ENCODE measurements at regions not wholly inside any gene's neighbourhood (a gene's known extent, or its start where the extent isn't known, plus 50 kb on each side); places are given as distances from the start of the nearest gene placed in this dataset.

DNA sequence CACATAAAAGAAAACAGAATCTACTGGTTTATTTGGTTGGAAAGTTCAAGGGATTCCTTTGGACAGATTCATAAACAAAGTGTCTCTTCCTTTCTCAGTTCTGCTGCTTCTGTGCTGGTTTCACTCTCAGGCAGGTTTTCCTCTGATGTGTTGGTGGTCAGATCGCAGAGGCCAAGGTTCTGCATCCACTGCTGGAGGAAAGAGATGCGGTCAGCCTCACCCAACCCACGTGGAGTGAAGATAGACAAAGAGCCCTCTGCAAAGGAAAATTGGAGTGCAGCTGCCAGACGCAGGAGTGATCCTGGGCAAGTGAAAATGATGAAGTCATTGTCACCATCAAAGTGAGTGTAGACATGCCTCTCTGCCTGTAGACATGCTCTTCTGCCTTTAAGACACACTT is 352.0 kb downstream of the TSHZ3 start (continued):
- TF ChIP-seq, protein P1, sequence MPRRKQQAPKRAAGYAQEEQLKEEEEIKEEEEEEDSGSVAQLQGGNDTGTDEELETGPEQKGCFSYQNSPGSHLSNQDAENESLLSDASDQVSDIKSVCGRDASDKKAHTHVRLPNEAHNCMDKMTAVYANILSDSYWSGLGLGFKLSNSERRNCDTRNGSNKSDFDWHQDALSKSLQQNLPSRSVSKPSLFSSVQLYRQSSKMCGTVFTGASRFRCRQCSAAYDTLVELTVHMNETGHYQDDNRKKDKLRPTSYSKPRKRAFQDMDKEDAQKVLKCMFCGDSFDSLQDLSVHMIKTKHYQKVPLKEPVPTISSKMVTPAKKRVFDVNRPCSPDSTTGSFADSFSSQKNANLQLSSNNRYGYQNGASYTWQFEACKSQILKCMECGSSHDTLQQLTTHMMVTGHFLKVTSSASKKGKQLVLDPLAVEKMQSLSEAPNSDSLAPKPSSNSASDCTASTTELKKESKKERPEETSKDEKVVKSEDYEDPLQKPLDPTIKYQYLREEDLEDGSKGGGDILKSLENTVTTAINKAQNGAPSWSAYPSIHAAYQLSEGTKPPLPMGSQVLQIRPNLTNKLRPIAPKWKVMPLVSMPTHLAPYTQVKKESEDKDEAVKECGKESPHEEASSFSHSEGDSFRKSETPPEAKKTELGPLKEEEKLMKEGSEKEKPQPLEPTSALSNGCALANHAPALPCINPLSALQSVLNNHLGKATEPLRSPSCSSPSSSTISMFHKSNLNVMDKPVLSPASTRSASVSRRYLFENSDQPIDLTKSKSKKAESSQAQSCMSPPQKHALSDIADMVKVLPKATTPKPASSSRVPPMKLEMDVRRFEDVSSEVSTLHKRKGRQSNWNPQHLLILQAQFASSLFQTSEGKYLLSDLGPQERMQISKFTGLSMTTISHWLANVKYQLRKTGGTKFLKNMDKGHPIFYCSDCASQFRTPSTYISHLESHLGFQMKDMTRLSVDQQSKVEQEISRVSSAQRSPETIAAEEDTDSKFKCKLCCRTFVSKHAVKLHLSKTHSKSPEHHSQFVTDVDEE (CRISPR knock-in tag; IDR thresholded peaks at IDR 0.05), result no peak
- TF ChIP-seq ZC3H10 (CRISPR knock-in tag; IDR thresholded peaks at IDR 0.05) (no peak), BACH2 (CRISPR knock-in tag; IDR thresholded peaks at IDR 0.05; ENCODE audit: borderline replicate concordance) (no peak), ZFP3 (CRISPR knock-in tag; IDR thresholded peaks at IDR 0.05) (no peak), TOX (CRISPR knock-in tag; IDR thresholded peaks at IDR 0.05; ENCODE audit: borderline replicate concordance) (no peak), TCF4 (CRISPR knock-in tag; IDR thresholded peaks at IDR 0.05; ENCODE audit: borderline replicate concordance) (no peak)
- TF ChIP-seq, protein P2, sequence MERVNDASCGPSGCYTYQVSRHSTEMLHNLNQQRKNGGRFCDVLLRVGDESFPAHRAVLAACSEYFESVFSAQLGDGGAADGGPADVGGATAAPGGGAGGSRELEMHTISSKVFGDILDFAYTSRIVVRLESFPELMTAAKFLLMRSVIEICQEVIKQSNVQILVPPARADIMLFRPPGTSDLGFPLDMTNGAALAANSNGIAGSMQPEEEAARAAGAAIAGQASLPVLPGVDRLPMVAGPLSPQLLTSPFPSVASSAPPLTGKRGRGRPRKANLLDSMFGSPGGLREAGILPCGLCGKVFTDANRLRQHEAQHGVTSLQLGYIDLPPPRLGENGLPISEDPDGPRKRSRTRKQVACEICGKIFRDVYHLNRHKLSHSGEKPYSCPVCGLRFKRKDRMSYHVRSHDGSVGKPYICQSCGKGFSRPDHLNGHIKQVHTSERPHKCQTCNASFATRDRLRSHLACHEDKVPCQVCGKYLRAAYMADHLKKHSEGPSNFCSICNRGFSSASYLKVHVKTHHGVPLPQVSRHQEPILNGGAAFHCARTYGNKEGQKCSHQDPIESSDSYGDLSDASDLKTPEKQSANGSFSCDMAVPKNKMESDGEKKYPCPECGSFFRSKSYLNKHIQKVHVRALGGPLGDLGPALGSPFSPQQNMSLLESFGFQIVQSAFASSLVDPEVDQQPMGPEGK (CRISPR knock-in tag; IDR thresholded peaks at IDR 0.05; ENCODE audit: borderline replicate concordance), result no peak
- TF ChIP-seq, protein P3, sequence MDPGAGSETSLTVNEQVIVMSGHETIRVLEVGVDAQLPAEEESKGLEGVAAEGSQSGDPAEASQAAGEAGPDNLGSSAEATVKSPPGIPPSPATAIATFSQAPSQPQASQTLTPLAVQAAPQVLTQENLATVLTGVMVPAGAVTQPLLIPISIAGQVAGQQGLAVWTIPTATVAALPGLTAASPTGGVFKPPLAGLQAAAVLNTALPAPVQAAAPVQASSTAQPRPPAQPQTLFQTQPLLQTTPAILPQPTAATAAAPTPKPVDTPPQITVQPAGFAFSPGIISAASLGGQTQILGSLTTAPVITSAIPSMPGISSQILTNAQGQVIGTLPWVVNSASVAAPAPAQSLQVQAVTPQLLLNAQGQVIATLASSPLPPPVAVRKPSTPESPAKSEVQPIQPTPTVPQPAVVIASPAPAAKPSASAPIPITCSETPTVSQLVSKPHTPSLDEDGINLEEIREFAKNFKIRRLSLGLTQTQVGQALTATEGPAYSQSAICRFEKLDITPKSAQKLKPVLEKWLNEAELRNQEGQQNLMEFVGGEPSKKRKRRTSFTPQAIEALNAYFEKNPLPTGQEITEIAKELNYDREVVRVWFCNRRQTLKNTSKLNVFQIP (CRISPR knock-in tag; IDR thresholded peaks at IDR 0.05; ENCODE audit: borderline replicate concordance, low read depth), result no peak

DNA sequence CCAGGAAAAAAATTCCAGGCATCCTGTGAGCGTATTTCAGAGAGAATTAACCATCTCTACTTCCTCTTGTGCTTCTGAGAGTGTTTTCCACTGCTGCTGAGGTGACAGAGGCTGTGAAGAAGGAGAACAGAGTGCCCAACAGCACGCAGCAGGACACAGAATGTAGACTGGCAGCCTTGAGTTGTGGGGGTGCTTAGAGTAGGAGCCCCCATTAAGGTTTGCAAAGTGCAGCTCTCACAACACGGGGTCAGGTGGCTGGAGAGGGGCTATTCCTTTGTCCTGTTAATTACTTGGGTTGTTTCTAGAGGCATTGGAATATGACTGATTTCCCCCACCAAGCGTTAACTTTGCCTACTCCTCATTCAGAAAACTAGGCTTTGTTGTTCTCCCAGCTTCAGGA is 370.6 kb downstream of the TSHZ3 start:
- no peak for ATAC-seq
- no peak for TF ChIP-seq ZNF8 (CRISPR knock-in tag; IDR thresholded peaks at IDR 0.05)
- TF ChIP-seq, protein P1 (CRISPR knock-in tag; IDR thresholded peaks at IDR 0.05), result no peak

DNA sequence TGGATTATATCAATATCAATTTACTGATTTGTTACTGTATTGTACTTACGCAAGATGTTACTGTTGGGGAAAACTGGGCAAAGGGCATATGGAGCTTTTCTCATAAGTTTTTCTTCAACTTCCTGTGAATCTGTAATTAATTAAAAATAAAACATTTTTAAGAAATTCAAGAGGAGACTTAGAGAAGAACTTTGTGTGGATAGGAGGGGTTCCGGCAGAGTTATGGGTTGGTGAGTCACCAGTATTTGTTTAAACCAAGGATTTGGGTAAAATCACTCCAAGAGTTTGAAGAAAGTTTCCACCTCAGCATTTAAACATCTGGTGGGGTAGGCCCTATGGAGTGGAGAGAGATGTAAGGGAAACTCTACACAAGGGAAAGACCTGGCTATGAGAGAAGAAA is 379.6 kb downstream of the TSHZ3 start:
- TF ChIP-seq ISL1 (CRISPR knock-in tag; IDR thresholded peaks at IDR 0.05), result no peak
- TF ChIP-seq, protein P3 (CRISPR knock-in tag; IDR thresholded peaks at IDR 0.05; ENCODE audit: borderline replicate concordance, low read depth), result no peak
- no peak for TF ChIP-seq ESRRG (CRISPR knock-in tag; IDR thresholded peaks at IDR 0.05)
- TF ChIP-seq PPARA (CRISPR knock-in tag; IDR thresholded peaks at IDR 0.05; ENCODE audit: borderline replicate concordance), result no peak
- TF ChIP-seq SNAI2 (CRISPR knock-in tag; IDR thresholded peaks at IDR 0.05), result no peak
- TF ChIP-seq ZNF565 (CRISPR knock-in tag; conservative IDR thresholded peaks at IDR 0.05; ENCODE audit: low read depth), result no peak
- no peak for TF ChIP-seq BACH2 (CRISPR knock-in tag; IDR thresholded peaks at IDR 0.05; ENCODE audit: borderline replicate concordance)
- no peak for TF ChIP-seq GLIS3 (CRISPR knock-in tag; IDR thresholded peaks at IDR 0.05)
- TF ChIP-seq, protein P2 (CRISPR knock-in tag; IDR thresholded peaks at IDR 0.05; ENCODE audit: borderline replicate concordance), result no peak
- TF ChIP-seq RARB (CRISPR knock-in tag; IDR thresholded peaks at IDR 0.05), result no peak
- TF ChIP-seq, protein P4, sequence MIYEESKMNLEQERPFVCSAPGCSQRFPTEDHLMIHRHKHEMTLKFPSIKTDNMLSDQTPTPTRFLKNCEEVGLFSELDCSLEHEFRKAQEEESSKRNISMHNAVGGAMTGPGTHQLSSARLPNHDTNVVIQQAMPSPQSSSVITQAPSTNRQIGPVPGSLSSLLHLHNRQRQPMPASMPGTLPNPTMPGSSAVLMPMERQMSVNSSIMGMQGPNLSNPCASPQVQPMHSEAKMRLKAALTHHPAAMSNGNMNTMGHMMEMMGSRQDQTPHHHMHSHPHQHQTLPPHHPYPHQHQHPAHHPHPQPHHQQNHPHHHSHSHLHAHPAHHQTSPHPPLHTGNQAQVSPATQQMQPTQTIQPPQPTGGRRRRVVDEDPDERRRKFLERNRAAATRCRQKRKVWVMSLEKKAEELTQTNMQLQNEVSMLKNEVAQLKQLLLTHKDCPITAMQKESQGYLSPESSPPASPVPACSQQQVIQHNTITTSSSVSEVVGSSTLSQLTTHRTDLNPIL (CRISPR knock-in tag; IDR thresholded peaks at IDR 0.05; ENCODE audit: low read depth), result no peak
- TF ChIP-seq ZFP3 (CRISPR knock-in tag; IDR thresholded peaks at IDR 0.05), result no peak
- TF ChIP-seq, protein P5, sequence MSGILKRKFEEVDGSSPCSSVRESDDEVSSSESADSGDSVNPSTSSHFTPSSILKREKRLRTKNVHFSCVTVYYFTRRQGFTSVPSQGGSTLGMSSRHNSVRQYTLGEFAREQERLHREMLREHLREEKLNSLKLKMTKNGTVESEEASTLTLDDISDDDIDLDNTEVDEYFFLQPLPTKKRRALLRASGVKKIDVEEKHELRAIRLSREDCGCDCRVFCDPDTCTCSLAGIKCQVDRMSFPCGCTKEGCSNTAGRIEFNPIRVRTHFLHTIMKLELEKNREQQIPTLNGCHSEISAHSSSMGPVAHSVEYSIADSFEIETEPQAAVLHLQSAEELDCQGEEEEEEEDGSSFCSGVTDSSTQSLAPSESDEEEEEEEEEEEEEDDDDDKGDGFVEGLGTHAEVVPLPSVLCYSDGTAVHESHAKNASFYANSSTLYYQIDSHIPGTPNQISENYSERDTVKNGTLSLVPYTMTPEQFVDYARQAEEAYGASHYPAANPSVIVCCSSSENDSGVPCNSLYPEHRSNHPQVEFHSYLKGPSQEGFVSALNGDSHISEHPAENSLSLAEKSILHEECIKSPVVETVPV (CRISPR knock-in tag; IDR thresholded peaks at IDR 0.05), result no peak
- no peak for TF ChIP-seq TOX (CRISPR knock-in tag; IDR thresholded peaks at IDR 0.05; ENCODE audit: borderline replicate concordance)
- TF ChIP-seq ZNF8 (CRISPR knock-in tag; IDR thresholded peaks at IDR 0.05), result no peak
- no peak for TF ChIP-seq OSR1 (CRISPR knock-in tag; IDR thresholded peaks at IDR 0.05)
- TF ChIP-seq ZC3H10 (CRISPR knock-in tag; IDR thresholded peaks at IDR 0.05), result no peak
- TF ChIP-seq CSDC2 (CRISPR knock-in tag; IDR thresholded peaks at IDR 0.05), result no peak
- ATAC-seq, result no peak

Data from SK-N-SH treated with all-trans-retinoic acid at 6 μM for 48 hours (cell line).